GM18868 (cell line): ENCODE measurements at regions not wholly inside any gene's neighbourhood (a gene's known extent, or its start where the extent isn't known, plus 50 kb on each side); places are given as distances from the start of the nearest gene placed in this dataset.

Experiments
- ATAC-seq: cut with Tn5 transposase; IDR thresholded peaks from one replicate; pipeline ENCODE4 v1.9.1; 2021; ENCODE audit warnings: mild to moderate bottlenecking, moderate library complexity; ENCODE audit not compliant: unreplicated experiment

DNA sequence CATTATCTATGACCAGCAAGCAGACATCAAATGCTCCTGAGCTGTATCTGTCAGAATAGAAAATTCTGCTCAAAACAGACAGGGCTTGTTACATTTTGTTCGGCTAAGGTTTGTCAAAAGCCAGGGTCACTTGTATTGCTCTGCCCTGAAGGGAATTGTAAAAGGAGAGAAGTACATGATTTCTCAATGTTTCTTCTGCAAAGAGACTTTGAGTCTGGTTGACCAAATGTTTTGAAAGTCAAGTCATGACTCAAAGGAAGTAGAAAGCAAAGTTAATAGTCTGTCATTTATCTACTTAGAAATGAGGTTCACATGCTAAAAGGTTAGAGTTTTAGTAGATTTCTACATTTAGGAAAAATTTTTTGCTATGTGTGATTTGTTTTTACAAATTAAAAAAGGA is 1624.1 kb upstream of the ZEB2 start:
- no peak for ATAC-seq

DNA sequence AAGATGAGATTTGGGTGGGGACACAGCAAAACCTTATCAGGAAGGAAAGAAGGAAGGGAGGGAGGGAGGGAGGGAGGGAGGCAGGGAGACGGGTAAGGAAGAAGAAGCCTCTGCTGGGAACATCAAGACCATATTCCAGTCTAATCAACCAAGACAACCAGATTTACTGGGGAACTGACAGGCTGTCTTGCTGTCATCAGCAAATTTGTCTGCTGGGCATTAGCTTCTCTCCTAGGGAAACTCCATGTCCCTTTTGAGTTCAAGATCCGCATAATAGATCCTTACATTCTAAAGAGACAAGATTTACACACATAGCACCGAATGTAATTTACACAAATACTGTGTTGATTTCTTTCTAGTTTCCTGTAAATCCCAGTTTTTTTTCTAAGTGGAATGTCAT is 1618.9 kb upstream of the ZEB2 start:
- ATAC-seq, result no peak

DNA sequence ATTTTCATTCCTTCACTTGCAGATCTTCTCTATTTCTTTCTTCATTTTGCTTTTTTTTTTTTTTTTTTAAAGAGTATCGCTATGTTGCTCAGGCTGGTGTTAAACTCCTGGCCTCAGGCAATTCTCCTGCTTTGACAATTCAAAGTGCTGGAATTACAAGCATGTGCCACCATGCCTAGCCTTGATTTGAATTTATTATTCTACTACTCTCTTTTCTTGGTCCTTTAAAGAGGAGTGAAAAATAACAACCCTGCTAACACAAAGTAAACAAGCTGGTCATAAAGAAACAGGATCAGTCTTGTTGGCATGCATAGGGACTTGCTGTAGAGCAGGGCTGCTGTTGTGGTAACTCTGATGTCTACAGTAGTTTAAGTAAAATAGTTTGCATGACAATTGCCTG is 1615.3 kb upstream of the ZEB2 start:
- no peak for ATAC-seq

DNA sequence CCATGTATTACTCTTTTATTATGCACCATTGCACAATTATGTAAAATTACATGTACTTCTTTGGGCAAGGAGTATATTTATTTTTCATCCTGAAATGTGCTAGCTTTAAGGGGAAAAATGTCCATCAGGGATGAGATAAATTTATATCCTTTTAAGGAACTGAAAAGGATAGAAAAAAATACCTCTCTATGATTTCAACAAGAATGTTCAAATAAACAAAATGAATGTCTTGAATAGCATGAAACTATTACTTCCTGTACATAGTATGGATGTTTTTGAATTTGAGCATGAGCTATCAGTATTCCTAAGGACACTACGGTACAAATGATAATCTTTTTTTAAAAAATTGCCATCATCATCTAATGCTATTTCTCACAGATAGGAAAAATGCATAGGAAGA is 1611.9 kb upstream of the ZEB2 start:
- no peak for ATAC-seq

DNA sequence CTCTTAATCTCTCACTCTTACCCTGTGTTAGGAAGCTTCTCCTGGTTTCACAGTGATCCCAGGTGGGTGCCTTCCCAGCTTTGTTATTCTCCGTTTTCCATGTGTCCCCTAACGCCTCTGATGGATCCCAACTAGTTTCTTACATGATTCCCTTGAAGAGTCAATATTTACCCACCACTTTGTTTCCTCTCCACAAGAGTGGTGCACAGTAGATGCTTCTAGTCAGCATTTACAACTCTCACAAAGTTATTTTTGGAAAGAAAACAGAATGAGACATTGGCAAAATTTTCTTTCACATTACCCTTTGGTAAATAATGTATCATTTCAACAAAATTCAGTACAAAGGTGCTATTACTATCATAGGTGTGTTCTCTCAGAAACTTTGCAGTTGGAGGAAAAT is 1611.1 kb upstream of the ZEB2 start:
- no peak for ATAC-seq

DNA sequence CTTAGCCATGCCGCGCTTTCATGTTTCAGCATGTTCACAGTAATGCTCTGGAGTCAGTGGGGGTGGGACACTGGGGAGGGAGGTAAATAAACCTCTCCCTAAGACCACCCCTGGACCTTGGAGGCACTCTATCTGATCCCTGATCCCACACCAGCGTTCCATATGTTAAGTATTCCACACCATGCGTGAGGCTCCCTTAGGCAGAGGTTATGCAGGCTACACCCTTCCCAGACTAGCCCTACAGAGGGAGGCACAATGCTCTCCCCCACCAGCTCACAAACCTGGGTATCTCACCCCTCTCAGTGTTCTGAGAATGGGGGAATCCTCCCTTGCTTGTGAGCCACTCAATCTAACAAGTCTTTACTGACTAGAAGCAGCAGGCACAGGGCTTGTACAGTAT is 1610.4 kb upstream of the ZEB2 start:
- ATAC-seq, result no peak

DNA sequence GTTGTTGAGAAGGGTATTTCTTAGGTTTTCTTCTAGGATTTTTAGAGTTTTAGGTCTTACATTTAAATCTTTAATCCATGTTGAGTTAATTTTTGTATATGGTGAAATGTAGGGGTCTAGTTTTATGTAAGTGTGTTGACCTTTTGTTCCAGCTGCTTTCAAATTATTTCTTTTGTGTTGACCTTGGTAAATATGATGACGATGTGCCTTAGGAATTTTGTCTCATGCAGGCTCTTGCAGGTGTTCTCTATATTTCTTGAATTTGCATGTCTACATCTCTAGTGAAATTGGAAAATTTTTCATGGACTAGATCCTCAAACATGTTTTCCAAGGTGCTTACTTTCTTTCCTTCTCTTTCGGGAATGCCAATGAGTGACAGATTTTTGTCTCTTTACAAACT is 1609.3 kb upstream of the ZEB2 start:
- ATAC-seq, result no peak

DNA sequence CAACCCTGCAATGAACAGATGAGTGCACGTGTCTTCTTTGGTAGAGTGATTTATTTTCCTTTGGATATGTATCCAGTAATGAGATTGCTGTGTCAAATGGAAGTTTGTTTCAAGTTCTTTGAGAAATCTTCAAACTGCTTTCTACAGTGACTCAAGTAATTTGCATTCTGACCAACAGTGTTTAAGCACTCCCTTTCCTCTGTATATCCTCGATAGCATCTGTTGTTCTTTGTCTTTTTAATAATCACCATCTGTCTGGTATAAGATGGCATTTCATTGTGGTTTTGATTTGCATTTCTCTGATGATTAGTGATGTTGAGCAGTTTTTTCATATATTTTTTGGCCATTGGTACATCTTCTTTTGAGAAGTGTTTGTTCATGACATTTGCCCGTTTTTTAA is 1608.3 kb upstream of the ZEB2 start:
- ATAC-seq, result no peak

DNA sequence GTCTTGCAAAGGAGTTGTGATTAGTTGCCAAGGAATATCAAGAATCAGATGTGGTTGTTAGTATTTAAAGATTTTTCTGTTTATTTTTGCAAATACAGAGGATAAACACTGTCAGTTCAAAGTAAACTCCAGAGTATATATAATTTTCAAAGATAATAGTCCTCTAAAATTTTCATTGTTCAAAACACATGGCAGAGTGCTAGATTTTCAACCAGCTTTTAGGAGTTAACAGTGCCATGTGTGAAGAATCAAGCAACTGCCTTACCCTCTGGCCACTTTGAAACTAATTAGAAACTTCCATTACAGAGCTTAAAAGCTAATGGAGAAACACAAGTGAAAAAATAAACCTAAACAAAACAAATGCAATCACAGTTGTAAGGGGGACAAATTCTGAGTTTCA is 1605.6 kb upstream of the ZEB2 start:
- ATAC-seq, result no peak

DNA sequence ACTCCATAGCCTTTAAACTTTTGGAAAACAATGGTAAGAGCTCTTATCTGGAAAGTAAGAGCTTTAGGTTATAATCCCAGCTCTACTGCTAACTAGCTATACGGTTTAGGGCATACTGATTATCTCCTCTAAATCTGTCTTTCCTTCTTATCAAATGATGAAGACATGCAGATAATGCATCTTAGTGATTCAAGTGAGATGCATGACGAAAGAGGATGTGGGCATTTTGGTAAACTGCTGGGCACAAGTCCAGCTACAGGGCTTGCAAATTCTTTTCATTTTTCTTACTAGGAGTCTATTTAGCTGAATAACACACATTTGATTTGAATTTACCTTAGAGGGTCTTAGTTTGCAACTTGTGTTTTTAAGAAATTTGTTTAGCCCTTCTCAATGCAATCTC is 1604.8 kb upstream of the ZEB2 start:
- no peak for ATAC-seq

DNA sequence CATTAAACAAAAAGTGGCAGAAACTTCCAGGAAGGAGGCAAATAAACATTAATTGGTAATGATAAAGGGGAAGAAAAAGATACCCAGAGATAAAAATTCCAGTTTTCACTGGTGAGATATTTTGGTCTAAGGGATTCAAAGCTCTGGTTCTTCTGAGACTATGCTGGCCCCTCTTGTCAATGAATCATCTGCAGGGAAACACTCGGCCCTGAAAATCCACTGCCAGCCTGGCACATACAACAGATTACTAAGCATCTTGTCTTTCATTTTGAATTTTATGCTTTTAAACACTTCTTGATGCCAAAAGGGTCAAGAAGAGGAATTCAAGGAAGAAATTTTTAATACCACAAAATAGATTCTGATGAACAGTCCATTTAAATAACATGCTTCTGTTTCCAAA is 1603.8 kb upstream of the ZEB2 start:
- ATAC-seq, result no peak

DNA sequence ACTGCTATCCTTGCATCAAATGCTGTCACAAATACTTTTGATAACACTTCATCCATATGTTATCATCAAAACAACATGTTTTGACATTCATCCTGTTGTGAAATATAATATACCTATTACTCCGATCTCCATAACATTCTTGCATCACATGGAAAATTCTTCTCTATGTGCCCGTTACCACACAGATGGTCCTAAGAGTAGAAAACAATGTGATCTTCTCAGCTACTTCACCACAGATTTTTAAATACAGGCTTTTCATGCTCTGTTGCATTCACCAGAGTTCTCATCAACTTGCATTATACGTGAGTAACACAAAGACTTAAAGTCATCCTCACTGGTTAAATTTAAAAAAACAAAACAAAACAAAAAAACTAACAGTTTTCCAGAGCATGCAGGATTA is 1603.3 kb upstream of the ZEB2 start:
- no peak for ATAC-seq

DNA sequence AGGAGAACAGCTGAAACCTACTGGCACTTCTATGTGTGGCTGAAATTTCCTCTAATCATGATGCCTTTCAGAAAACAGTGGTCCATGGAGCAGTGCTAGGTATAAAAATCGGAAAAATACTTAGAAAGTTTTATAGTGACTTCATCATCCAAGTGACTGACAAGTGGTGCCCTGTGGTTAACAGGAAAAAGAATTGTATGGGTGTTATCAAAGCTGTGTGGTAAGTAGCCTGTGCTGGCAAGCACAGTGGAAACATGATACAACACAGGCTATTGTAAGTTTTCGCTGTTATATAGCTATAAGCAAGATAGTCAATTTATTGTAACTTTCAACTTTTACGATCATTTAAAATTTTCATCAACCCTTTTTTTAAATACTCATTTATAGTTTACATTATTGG is 1599.7 kb upstream of the ZEB2 start:
- no peak for ATAC-seq

DNA sequence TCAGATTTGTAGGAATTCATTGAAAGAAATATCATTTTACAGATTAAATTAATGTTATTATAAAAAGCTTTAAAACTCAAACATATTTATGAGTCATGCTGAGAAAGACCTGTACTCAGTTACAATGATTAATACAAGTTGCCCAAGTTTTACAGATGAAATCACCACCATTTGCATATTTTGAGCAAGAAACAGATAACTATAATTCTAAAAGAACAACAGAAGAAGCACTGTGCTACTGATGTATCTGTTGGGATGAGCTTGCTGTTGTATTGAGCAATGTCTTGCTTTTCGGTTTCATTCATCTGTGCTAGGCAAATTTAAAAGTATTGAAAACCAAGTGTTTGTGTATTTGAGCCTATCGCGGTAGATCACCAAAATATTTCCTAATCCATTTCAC is 1589.1 kb upstream of the ZEB2 start:
- ATAC-seq, result no peak

DNA sequence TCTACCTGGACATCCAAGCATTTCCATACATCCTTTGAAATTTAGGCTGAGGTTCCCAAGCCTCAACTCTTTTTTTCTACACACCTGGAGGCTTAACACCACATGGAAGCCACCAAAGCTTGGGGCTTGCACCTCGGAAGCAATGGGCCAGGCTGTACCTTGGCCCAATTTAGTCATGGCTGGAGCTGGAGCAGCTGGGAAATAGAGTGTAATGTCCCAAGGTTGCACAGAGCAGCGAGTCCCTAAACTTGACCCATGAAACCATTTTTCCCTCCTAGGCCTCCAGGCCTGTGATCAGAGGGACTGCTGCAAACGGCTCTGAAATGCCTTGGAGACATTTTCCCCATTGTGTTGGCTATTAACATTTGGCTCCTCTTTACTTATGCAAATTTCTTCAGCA is 1574.3 kb upstream of the ZEB2 start:
- no peak for ATAC-seq

DNA sequence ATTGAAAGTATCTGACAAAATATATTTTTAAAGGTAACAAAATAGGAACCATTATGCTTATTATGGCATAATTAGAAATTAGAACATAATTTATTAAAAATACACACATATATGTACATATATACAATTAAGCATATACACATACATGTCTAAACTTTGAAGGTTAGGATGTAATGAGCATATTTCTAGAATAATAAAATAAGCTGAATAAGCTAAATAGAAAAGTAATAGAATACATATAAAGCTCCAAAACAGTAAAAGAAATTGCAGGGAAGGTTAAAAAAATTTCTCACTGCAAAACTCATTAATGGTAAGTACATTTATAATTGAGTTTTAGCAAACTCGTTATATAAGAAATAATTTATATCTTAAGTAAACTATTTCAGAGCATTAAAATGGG is 1561.5 kb upstream of the ZEB2 start:
- ATAC-seq, result no peak

DNA sequence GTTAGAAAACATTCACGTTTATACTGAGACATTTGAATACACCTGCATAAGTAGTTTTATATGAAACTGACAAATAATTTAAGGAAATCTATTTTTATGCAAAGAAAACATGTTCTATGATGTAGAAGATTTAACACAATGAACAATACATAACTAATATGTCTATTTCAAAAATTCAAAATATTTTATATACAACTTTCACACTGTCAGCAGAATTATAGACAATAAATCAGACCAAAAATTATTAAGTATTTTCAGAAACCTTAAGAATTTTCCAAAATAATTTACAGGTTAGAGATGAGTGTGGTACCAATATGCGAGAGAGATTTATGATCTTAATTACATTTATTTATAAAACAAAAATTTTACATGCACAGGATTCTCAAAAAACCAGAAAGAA is 1561.0 kb upstream of the ZEB2 start:
- ATAC-seq, result no peak

DNA sequence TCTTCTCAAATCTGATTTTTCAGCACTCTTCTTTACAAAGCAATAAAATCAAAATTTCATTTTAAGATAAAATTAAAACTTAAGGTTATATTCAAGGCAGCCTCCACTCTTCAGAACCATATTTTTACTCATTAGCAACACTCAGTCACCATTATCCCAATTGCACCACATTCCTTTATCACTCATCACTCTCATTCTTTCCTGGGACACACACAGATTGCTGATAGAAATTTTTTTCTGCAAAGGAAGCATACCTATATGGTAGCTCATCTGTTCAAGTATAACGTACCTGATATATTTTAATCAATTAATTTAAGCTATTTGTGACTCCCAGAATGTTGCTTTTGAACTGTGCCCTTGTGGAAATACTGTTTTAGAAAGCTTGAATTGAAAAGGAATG is 1559.3 kb upstream of the ZEB2 start:
- no peak for ATAC-seq

DNA sequence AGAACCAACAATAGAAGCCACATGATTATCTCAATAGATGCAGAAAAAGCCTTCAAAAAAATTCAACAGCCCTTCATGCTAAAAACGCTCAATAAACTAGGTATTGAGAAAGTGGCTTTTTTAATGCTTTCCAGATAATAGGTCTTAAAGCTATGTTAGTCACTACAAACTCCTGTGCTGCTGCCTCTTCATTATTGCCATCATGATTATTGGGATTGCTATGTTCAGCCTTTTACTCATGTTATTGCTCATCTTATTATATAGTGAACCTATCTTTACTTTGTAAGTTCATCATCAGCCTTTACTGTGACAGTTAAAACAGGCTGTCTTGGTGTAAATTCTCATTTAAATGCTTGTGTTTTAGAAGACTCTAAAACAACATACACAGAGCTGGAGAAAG is 1557.2 kb upstream of the ZEB2 start:
- no peak for ATAC-seq

DNA sequence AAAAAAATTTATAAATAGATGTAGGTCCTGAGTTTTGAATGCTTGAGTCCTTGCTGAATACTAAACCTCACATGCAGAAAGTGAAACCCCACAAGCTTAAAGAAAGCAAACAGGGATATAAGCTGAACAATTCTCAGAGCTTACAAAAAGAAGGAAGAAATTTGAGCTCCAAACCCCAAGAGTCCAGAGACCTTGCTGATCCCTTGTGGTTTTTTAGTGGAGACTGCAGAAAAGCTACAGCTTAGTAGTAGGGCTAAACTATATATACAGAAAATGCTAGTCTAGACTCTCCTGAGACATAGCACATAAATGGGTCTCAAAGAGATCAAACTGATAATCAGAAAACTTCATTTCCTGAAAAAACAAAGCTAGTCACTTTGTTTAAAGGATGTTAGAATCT is 1548.1 kb upstream of the ZEB2 start:
- no peak for ATAC-seq

DNA sequence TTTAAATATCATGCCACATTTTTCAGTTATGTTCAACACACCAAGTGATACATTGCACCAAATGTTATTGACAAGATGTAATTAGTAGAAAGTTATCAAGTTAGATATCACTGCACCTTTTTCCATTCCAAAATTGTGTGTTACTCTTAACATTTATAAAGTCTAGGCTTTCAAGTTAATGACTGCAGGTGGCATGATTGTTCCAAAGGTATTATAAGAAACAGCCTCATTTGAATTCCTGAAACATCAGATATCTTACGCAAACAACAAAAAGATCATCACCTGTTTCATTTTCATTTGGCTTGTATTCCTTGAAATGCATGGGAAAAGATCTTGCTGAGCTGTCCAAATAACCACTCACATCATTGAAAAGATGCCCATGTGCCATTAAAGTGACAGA is 1528.2 kb upstream of the ZEB2 start:
- no peak for ATAC-seq

DNA sequence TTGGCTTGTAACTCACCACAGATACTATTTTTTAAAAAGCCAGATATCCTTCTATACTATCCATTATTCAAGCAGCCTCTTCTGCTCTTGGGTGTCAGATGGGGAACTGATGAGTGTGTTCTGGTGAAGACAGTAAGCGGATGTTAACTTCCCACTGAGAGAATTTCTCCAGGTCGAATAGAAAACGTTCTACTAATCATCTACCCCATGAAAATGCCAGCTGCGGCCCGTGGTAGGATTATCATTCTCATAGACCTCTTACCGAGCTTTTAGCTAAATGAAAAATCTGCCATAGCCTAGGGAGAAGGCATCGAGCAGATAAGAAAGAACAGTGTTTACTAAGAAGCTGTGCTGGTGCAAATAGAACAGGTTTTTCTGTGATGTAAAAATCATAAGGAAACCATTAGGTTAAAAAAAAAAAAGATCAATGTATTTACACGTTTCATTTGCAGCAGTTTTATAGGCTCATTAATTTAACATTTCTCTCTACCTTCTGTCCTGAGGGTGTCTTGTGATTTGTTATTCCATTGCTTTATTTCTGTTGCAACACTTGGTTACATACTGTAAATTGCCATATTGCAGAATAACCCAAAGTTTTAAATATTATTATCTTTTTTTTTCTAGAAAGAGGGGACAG is 1521.5 kb upstream of the ZEB2 start:
- no peak for ATAC-seq

DNA sequence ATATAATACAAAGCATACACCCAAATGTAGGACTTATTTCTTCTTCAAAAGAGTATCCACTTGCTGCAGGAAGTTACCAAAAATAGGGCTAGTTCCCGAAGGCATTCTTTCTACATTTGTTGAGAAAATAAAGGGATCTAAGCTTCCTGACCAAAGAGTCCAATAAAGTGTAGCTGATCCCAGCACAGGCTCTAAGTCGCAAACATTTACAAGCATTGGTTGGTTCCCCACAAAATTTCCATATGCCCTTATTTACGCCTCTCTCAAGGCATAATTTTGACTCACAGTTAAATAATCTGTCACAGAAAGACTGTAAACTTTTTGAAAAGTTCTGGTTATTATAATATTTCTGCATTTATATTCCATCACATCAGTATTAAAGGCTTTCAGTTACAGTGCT is 1520.1 kb upstream of the ZEB2 start:
- no peak for ATAC-seq

DNA sequence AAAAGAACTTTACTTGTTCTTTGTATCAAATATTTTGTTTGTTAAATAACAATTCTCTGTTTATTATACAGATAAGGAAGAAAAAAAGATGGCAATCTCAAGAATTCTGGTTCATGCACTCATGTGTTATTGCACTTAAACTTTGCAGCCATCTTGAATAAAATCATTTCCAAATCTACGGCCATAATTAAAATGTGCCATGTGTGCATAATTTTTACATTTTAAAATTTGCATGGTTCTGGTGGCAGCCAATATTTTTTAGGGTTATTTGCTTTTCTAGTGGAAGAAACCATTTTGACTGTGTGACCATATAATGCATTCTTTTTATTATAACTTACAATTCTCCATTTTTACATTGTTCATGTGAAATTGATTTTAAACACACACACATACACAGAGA is 1518.1 kb upstream of the ZEB2 start:
- ATAC-seq, result no peak
